ENCODE measurements at regions not wholly inside any gene's neighbourhood (a gene's known extent, or its start where the extent isn't known, plus 50 kb on each side); places are given as distances from the start of the nearest gene placed in this dataset.

GRCh38 chr10:61024151-61024855 is 80.3 kb upstream of the RHOBTB1 start:
- Histone ChIP-seq H3K36me3 (ENCODE audit: insufficient read depth, low read length) (no peaks in the 10 kb centered on the region), H3K4me1 (ENCODE audit: insufficient read depth, low read length) (no peaks in the 10 kb centered on the region), H3K27me3 (ENCODE audit: control insufficient read depth in 1 of 2, insufficient read depth in 2 of 2, low read length in 2 of 2) (peaks cover 0 to 3% of the 10 kb centered on the region in 2 experiments), H3K4me3 (ENCODE audit: low read length) (no peak overlapping the region), H3K27ac (ENCODE audit: low read depth in 1 of 2, low read length in 2 of 2) (no peak overlapping the region), H3K9me3 (ENCODE audit: control insufficient read depth in 1 of 2, insufficient read depth in 1 of 2, low read length in 2 of 2) (no peaks in the 10 kb centered on the region)
- Mint-ChIP-seq H3K27me3 (peaks cover 23% of the 10 kb centered on the region), H3K9me3 (no peaks in the 10 kb centered on the region), H3K36me3 (ENCODE audit: low read depth) (no peaks in the 10 kb centered on the region), H3K4me3 (no peak overlapping the region), H3K27ac (no peak overlapping the region), H3K4me1 (ENCODE audit: low read depth) (no peaks in the 10 kb centered on the region)
- no peak for TF ChIP-seq CTCF (IDR thresholded peaks at IDR 0.05)
- ATAC-seq (ENCODE audit: poor library complexity) (no peak), DNase-seq (no peak)
- POLR2A ChIA-PET = no interaction called here
- CTCF ChIA-PET = interaction anchor here (0.8 kb wide), 1 partner anchor 9 kb away, joined by 3 read pairs; no protein-coding TSS in a partner anchor
- intact Hi-C loops (cut with DNase I, micrococcal nuclease) = no loop called here

- POLR2A ChIA-PET = no interaction called here
- no peak for ATAC-seq (ENCODE audit: poor library complexity)
- intact Hi-C loops (cut with DNase I, micrococcal nuclease) = no loop called here
Observed at GRCh38 chr10:61023053-61023452, 79.1 kb upstream of the RHOBTB1 start.

GRCh38 chr10:61021926-61022325 is 77.9 kb upstream of the RHOBTB1 start:
- Histone ChIP-seq H3K36me3 (ENCODE audit: insufficient read depth, low read length) (no peaks in the 10 kb centered on the region), H3K27me3 (ENCODE audit: control insufficient read depth in 1 of 2, insufficient read depth in 2 of 2, low read length in 2 of 2) (peaks cover 3 to 4% of the 10 kb centered on the region in 2 experiments), H3K27ac (ENCODE audit: low read depth in 1 of 2, low read length in 2 of 2) (no peak overlapping the region), H3K4me1 (ENCODE audit: insufficient read depth, low read length) (no peaks in the 10 kb centered on the region), H3K9me3 (ENCODE audit: control insufficient read depth in 1 of 2, insufficient read depth in 1 of 2, low read length in 2 of 2) (no peaks in the 10 kb centered on the region), H3K4me3 (ENCODE audit: low read length) (no peak overlapping the region)
- Mint-ChIP-seq H3K27me3 (peaks cover 15% of the 10 kb centered on the region), H3K36me3 (ENCODE audit: low read depth) (no peaks in the 10 kb centered on the region), H3K9me3 (no peaks in the 10 kb centered on the region), H3K4me3 (no peak overlapping the region), H3K4me1 (ENCODE audit: low read depth) (no peaks in the 10 kb centered on the region), H3K27ac (no peak overlapping the region)
- ATAC-seq (ENCODE audit: poor library complexity) (no peak), DNase-seq (no peak)
- intact Hi-C loops (cut with DNase I, micrococcal nuclease) = no loop called here
- no peak for TF ChIP-seq CTCF (IDR thresholded peaks at IDR 0.05)
- ChIA-PET CTCF (no interaction called here), POLR2A (no interaction called here)

More at GRCh38 chr10:61023053-61023452, 79.1 kb upstream of the RHOBTB1 start:
- DNase-seq = no peak
- Histone ChIP-seq H3K27me3 (ENCODE audit: control insufficient read depth in 1 of 2, insufficient read depth in 2 of 2, low read length in 2 of 2) (peaks cover 0 to 3% of the 10 kb centered on the region in 2 experiments), H3K27ac (ENCODE audit: low read depth in 1 of 2, low read length in 2 of 2) (no peak overlapping the region), H3K9me3 (ENCODE audit: control insufficient read depth in 1 of 2, insufficient read depth in 1 of 2, low read length in 2 of 2) (no peaks in the 10 kb centered on the region), H3K4me3 (ENCODE audit: low read length) (no peak overlapping the region), H3K4me1 (ENCODE audit: insufficient read depth, low read length) (no peaks in the 10 kb centered on the region), H3K36me3 (ENCODE audit: insufficient read depth, low read length) (no peaks in the 10 kb centered on the region)
- no peaks in the 10 kb centered on the region for H3K4me1 Mint-ChIP-seq (ENCODE audit: low read depth)
- H3K4me3 Mint-ChIP-seq = no peak overlapping the region
- CTCF ChIA-PET = interaction anchor here (0.7 kb wide), 1 partner anchor 638 kb away, joined by 3 read pairs; no protein-coding TSS in a partner anchor
- H3K27ac Mint-ChIP-seq = no peak overlapping the region
- H3K9me3 Mint-ChIP-seq = no peaks in the 10 kb centered on the region
- peaks cover 15% of the 10 kb centered on the region for H3K27me3 Mint-ChIP-seq
- TF ChIP-seq CTCF (IDR thresholded peaks at IDR 0.05) = no peak
- no peaks in the 10 kb centered on the region for H3K36me3 Mint-ChIP-seq (ENCODE audit: low read depth)

All from CD4-positive, alpha-beta T cell (primary cell).